K562 (cell line): ENCODE measurements at regions not wholly inside any gene's neighbourhood (a gene's known extent, or its start where the extent isn't known, plus 50 kb on each side); places are given as distances from the start of the nearest gene placed in this dataset.

Experiments
- ATAC-seq: fragments of 200-7000 bp; cut with Tn5 transposase; 3 replicates; pipeline ENCODE4 v1.9.1; 2020; ENCODE audit warnings: moderate library complexity
- BruUV-seq: library from RNA; stranded (reverse); fragments of 400-500 nt; replicated peaks from 2 replicates; lab custom pipeline; 2021; lab: Mats Ljungman, UMichigan
- CTCF ChIA-PET: fragments of 300-600 bp; formaldehyde crosslinking; extraction: SDS; loops from one replicate; lab custom pipeline; 2021; ENCODE audit warnings: low intra/inter-chr PET ratio; lab: Yijun Ruan, JAX
- POLR2A ChIA-PET: fragments of 300-600, 350-650 bp; sonication (Branson Sonifier 250); formaldehyde crosslinking; extraction: SDS; loops from one replicate; lab custom pipeline; 2021; ENCODE audit warnings: antibody characterized with exemption, inconsistent platforms; lab: Yijun Ruan, JAX
- DNase-seq, 4 experiments: peaks; one replicate each; pipeline versions ENCODE4 v3.0.0 to v3.0.0-alpha.2; 2011 to 2018; ENCODE audit warnings: low spot score in 3 of 4, mixed read lengths in 3 of 4; ENCODE audit errors: extremely low read depth in 1 of 4
- FAIRE-seq: peaks from 2 replicates; lab custom pipeline; 2011; peaks lifted over from hg19 to GRCh38; lab: Jason Lieb, UNC
- H2AFZ ChIP-seq: 2 replicates; pipeline ENCODE4 v1.6.0; 2011; ENCODE audit warnings: low read depth, low read length, control low read depth, inconsistent platforms
- H3K27ac ChIP-seq: fragments of 200-600 bp; 3 replicates; pipeline ENCODE4 v1.8.0; 2011; ENCODE audit warnings: low read depth, mild to moderate bottlenecking, control low read depth, inconsistent platforms, low read length, moderate library complexity, mixed read lengths; ENCODE audit errors: extremely low read depth
- H3K27me3 ChIP-seq, 2 experiments: fragments of 300-600 bp in 1 of 2; 2 replicates in 1 of 2; 3 replicates in 1 of 2; pipeline versions ENCODE4 v1.6.0 to v1.8.0; 2011; ENCODE audit warnings: inconsistent platforms in 2 of 2, low read length in 2 of 2, mild to moderate bottlenecking in 1 of 2, mixed read lengths in 1 of 2, moderate library complexity in 1 of 2; ENCODE audit not compliant: control insufficient read depth in 2 of 2, insufficient read depth in 2 of 2
- H3K36me3 ChIP-seq: fragments of 300-600 bp; 3 replicates; pipeline ENCODE4 v1.8.0; 2011; ENCODE audit warnings: mild to moderate bottlenecking, low read length, inconsistent platforms; ENCODE audit not compliant: control insufficient read depth, insufficient read depth
- H3K4me1 ChIP-seq, 2 experiments: fragments of 200-600 bp in 1 of 2; replicated peaks in 1 of 2; 2 replicates in 1 of 2; 3 replicates in 1 of 2; pipeline versions ENCODE4 v1.5.1 to v1.8.0; 2011; ENCODE audit warnings: inconsistent platforms in 2 of 2, low read length in 2 of 2, mild to moderate bottlenecking in 1 of 2, mixed read lengths in 1 of 2, moderate library complexity in 1 of 2; ENCODE audit not compliant: control insufficient read depth in 2 of 2, insufficient read depth in 2 of 2
- H3K4me2 ChIP-seq: 2 replicates; pipeline ENCODE4 v1.6.1; 2011; ENCODE audit warnings: low read length, control low read depth, inconsistent platforms, mixed read lengths; ENCODE audit not compliant: insufficient read depth
- H3K4me3 ChIP-seq: fragments of 200-600 bp; sonication (generic), shearing (Covaris generic); 2 replicates; pipeline ENCODE4 v1.5.1; 2016; ENCODE audit warnings: control low read depth, inconsistent platforms
- H3K79me2 ChIP-seq: fragments of 200-600 bp; 3 replicates; pipeline ENCODE4 v1.8.0; 2011; ENCODE audit warnings: low read length, inconsistent platforms; ENCODE audit not compliant: control insufficient read depth, insufficient read depth
- H3K9ac ChIP-seq, 2 experiments: 2 replicates each; pipeline versions ENCODE4 v1.6.0 to v1.6.1; 2011; ENCODE audit warnings: low read depth in 2 of 2, low read length in 2 of 2, control low read depth in 1 of 2, inconsistent platforms in 1 of 2, mild to moderate bottlenecking in 1 of 2, mixed read lengths in 1 of 2; ENCODE audit not compliant: insufficient read depth in 1 of 2
- H3K9me1 ChIP-seq: one replicate; pipeline ENCODE4 v1.6.0; 2011; ENCODE audit warnings: inconsistent platforms, mild to moderate bottlenecking, low read length, moderate library complexity; ENCODE audit not compliant: control insufficient read depth, insufficient read depth
- H3K9me3 ChIP-seq: replicated peaks from 2 replicates; pipeline ENCODE4 v1.5.1; 2011; ENCODE audit warnings: low read depth, low read length, inconsistent platforms; ENCODE audit not compliant: control insufficient read depth, insufficient read depth
- H4K20me1 ChIP-seq: replicated peaks from 2 replicates; pipeline ENCODE4 v1.6.1; 2011; ENCODE audit warnings: low read length, inconsistent platforms, mixed read lengths; ENCODE audit not compliant: control insufficient read depth, insufficient read depth
- GABPA ChIP-seq: fragments of 200-800 bp; sonication (Bioruptor generic); conservative IDR thresholded peaks from 2 replicates; pipeline ENCODE4 v1.6.1; 2016; ENCODE audit warnings: low read depth, missing genetic modification characterization, missing compliant biosample characterization
- RBM14 ChIP-seq: fragments of 200-400 bp; formaldehyde crosslinking; IDR thresholded peaks from 2 replicates; pipeline ENCODE4 v1.6.1; 2018; ENCODE audit warnings: low read depth, mild to moderate bottlenecking, low read length, moderate library complexity, borderline replicate concordance; ENCODE audit not compliant: insufficient read depth
- SMAD1 ChIP-seq: fragments of 150-350 bp; IDR thresholded peaks from 2 replicates; pipeline ENCODE4 v1.6.1; 2014; ENCODE audit warnings: low read length, low read depth; ENCODE audit not compliant: partially characterized antibody
- VEZF1 ChIP-seq: fragments of 200-800 bp; sonication (Bioruptor generic); IDR thresholded peaks from 2 replicates; pipeline ENCODE4 v1.6.1; 2017; ENCODE audit warnings: missing genetic modification characterization, missing compliant biosample characterization
- ZNF124 ChIP-seq: sonication (generic); formaldehyde crosslinking; IDR thresholded peaks from 2 replicates; pipeline ENCODE4 v1.8.1; 2022; ENCODE audit warnings: missing genetic modification reagents
- ZNF165 ChIP-seq: fragments of 250-450 bp; sonication (Bioruptor Pico); IDR thresholded peaks from 2 replicates; pipeline ENCODE4 v1.4.0; 2020; ENCODE audit warnings: borderline replicate concordance
- ZNF184 ChIP-seq: sonication (generic); formaldehyde crosslinking; IDR thresholded peaks from 2 replicates; pipeline ENCODE4 v1.5.0; 2020; ENCODE audit warnings: missing genetic modification reagents
- ZNF57 ChIP-seq: fragments of 450-650 bp; formaldehyde crosslinking; IDR thresholded peaks from 2 replicates; pipeline ENCODE4 v1.4.0; 2020; ENCODE audit warnings: mild to moderate bottlenecking, moderate library complexity
- ZNF77 ChIP-seq: fragments of 250-450 bp; sonication (Bioruptor Pico); IDR thresholded peaks from 2 replicates; pipeline ENCODE4 v1.5.0; 2020
- ZZZ3 ChIP-seq: fragments of 450-650 bp; IDR thresholded peaks from 2 replicates; pipeline ENCODE4 v1.6.1; 2016; ENCODE audit warnings: antibody characterized with exemption, mild to moderate bottlenecking, moderate library complexity
- WGBS: fragments of 100-300 bp; shearing (Covaris generic); methylation state at CpG from one replicate; pipeline ENCODE4 v1.1.6; 2016; ENCODE audit warnings: low coverage, mixed read lengths; ENCODE audit not compliant: insufficient coverage; ENCODE audit errors: missing lambda C conversion rate; 5-methylcytosine and 5-hydroxymethylcytosine counted together
- in situ Hi-C: fragments of 300-500 bp; cut with MboI; formaldehyde crosslinking; loops from 4 replicates; pipeline ENCODE4 v1.15.0; 2018; ENCODE audit warnings: inconsistent platforms, mixed read lengths
- intact Hi-C: fragments of 100-400 bp; cut with micrococcal nuclease; formaldehyde crosslinking; loops from 2 replicates; pipeline ENCODE4 v1.14.2; 2022
- TF ChIP-seq, protein P1 (sequence below), 2 experiments: fragments of 450-650 bp; conservative IDR thresholded peaks; 2 replicates each; pipeline ENCODE4 v1.6.1; 2017; ENCODE audit warnings: mild to moderate bottlenecking in 2 of 2, moderate library complexity in 2 of 2
- TF ChIP-seq, protein P2 (sequence below): fragments of 250-450 bp; sonication (Bioruptor Pico); IDR thresholded peaks from 2 replicates; pipeline ENCODE4 v1.8.0; 2022; ENCODE audit warnings: moderate library complexity, mild to moderate bottlenecking, inconsistent platforms

DNA sequence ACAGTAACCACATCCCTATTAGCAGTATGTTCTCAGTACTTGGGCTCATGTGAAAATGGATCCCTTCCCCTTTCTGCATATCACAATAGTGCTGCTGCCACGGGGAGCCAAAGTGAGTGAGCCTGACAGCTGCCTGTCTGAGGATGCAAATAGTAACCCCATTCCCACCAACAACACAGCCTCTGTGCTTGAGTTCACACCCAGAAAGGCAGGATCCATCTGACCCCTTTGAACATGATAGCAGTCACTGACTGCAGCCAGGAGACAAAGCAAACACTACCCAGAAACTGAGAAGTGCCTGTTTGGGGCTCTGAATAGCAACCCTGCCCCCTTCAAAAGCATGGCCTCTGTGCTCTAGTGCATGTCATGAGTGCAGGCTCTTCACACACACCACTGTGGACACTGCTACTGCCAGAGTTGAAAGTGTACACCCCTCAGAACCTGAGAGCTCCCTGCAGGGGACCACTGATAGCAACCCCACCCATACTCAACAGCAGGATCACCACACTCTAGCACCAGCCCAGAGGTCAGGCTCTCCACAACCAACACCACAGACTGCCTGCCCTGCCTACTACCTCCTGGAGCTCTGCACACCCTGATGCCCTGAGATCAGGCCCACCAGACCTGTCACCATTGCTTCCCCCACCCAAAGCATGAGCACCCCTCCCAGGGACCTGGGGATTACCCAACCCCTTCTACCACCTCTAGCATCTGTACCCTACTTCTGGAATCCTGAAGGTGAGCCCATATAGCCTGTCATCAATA lies 1563.5 kb upstream of the PRR20A start:
- no peaks in the 10 kb centered on the region for H3K4me1 ChIP-seq
- ChIA-PET POLR2A (no interaction called here), CTCF (no interaction called here)
- no peaks in the 10 kb centered on the region for H4K20me1 ChIP-seq
- DNase-seq (no peak), FAIRE-seq (no peak), ATAC-seq (no peak)
- no peak overlapping the region for H3K4me2 ChIP-seq
- no peaks in the 10 kb centered on the region for H3K79me2 ChIP-seq
- H3K27me3 ChIP-seq: no peaks in the 10 kb centered on the region
- in situ Hi-C loops (no loop called here), intact Hi-C loops (no loop called here)
- no peak overlapping the region for H2AFZ ChIP-seq
- H3K4me3 ChIP-seq: no peak overlapping the region
- H3K9ac ChIP-seq: no peak overlapping the region
- H3K9me3 ChIP-seq: no peaks in the 10 kb centered on the region
- H3K27ac ChIP-seq: no peak overlapping the region
- no peaks in the 10 kb centered on the region for H3K36me3 ChIP-seq
- no peaks in the 10 kb centered on the region for H3K9me1 ChIP-seq
- no TSS peak for BruUV-seq
- whole genome bisulfite sequencing: no CpG with 5 or more reads among the region's 1 CpG
- no peak for TF ChIP-seq ZZZ3
- TF ChIP-seq ZNF184 (CRISPR knock-in tag): no peak
- no peak for TF ChIP-seq ZNF124 (CRISPR knock-in tag)
- no peak for TF ChIP-seq RBM14
- TF ChIP-seq GABPA (tag): no peak
- TF ChIP-seq ZNF57 (CRISPR knock-in tag): no peak
- TF ChIP-seq, protein P1, sequence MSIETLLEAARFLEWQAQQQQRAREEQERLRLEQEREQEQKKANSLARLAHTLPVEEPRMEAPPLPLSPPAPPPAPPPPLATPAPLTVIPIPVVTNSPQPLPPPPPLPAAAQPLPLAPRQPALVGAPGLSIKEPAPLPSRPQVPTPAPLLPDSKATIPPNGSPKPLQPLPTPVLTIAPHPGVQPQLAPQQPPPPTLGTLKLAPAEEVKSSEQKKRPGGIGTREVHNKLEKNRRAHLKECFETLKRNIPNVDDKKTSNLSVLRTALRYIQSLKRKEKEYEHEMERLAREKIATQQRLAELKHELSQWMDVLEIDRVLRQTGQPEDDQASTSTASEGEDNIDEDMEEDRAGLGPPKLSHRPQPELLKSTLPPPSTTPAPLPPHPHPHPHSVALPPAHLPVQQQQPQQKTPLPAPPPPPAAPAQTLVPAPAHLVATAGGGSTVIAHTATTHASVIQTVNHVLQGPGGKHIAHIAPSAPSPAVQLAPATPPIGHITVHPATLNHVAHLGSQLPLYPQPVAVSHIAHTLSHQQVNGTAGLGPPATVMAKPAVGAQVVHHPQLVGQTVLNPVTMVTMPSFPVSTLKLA (conservative IDR thresholded peaks at IDR 0.05): no peak
- no peak for TF ChIP-seq SMAD1
- TF ChIP-seq ZNF165: no peak
- TF ChIP-seq VEZF1 (CRISPR knock-in tag): no peak
- TF ChIP-seq ZNF77: no peak
- TF ChIP-seq, protein P2, sequence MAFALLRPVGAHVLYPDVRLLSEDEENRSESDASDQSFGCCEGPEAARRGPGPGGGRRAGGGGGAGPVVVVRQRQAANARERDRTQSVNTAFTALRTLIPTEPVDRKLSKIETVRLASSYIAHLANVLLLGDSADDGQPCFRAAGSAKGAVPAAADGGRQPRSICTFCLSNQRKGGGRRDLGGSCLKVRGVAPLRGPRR (CRISPR knock-in tag): no peak
